ENCODE measurements at regions not wholly inside any gene's neighbourhood (a gene's known extent, or its start where the extent isn't known, plus 50 kb on each side); places are given as distances from the start of the nearest gene placed in this dataset.

- TF ChIP-seq CTCF (IDR thresholded peaks at IDR 0.05) (no peak), POLR2AphosphoS5 (IDR thresholded peaks at IDR 0.05) (no peak), POLR2A (IDR thresholded peaks at IDR 0.05; ENCODE audit: low read depth) (no peak), EP300 (IDR thresholded peaks at IDR 0.05) (no peak)
Observed at GRCh38 chr9:118985851-118986250, 383.4 kb downstream of the BRINP1 start.

All from esophagus muscularis mucosa (tissue), 4 donors.